IMR-90 (cell line): ENCODE measurements at regions not wholly inside any gene's neighbourhood (a gene's known extent, or its start where the extent isn't known, plus 50 kb on each side); places are given as distances from the start of the nearest gene placed in this dataset.
A peak's percentile ranks its signal among the peaks of the same experiment; 100 is the strongest.

ENCODE experiments used
- ATAC-seq: fragments of 200-7000 bp; cut with Tn5 transposase; 2 replicates; pipeline ENCODE4 v1.9.1; 2020; ENCODE audit warnings: low read depth, mild to moderate bottlenecking, moderate library complexity
- BruUV-seq: library from RNA; stranded (reverse); fragments of 400-500 nt; replicated peaks from 2 replicates; lab custom pipeline; 2021; lab: Mats Ljungman, UMichigan
- CTCF ChIA-PET: fragments of 300-600 bp; formaldehyde crosslinking; extraction: SDS; loops from one replicate; lab custom pipeline; 2021; ENCODE audit warnings: antibody characterized with exemption; lab: Yijun Ruan, JAX
- POLR2A ChIA-PET: fragments of 300-600 bp; sonication (Branson Sonifier 250); formaldehyde crosslinking; loops from one replicate; lab custom pipeline; 2022; ENCODE audit warnings: antibody characterized with exemption; ENCODE audit not compliant: unreplicated experiment; lab: Charles Lee
- DNase-seq: peaks from one replicate; pipeline ENCODE4 v3.0.0; 2013
- H2AFZ ChIP-seq: replicated peaks from 2 replicates; pipeline ENCODE3; 2013; ENCODE audit warnings: low read length, mild to moderate bottlenecking; ENCODE audit not compliant: poor library complexity
- H2AK5ac ChIP-seq: 2 replicates; pipeline ENCODE4 v1.6.1; 2013; ENCODE audit warnings: low read depth, low read length, inconsistent platforms
- H2AK9ac ChIP-seq: replicated peaks from 2 replicates; pipeline ENCODE3; 2013; ENCODE audit warnings: mild to moderate bottlenecking, low read depth, low read length, moderate library complexity; ENCODE audit not compliant: poor library complexity
- H2BK120ac ChIP-seq: 2 replicates; pipeline ENCODE4 v1.6.1; 2013; ENCODE audit warnings: low read depth, low read length, inconsistent platforms
- H2BK15ac ChIP-seq: 3 replicates; pipeline ENCODE4 v1.6.1; 2013; ENCODE audit warnings: low read depth, low read length, inconsistent platforms
- H2BK20ac ChIP-seq: 2 replicates; pipeline ENCODE4 v1.6.1; 2013; ENCODE audit warnings: low read depth, mild to moderate bottlenecking, inconsistent platforms, low read length, moderate library complexity
- H2BK5ac ChIP-seq: 2 replicates; pipeline ENCODE4 v1.6.1; 2013; ENCODE audit warnings: mild to moderate bottlenecking, low read depth, low read length, inconsistent platforms; ENCODE audit not compliant: poor library complexity, severe bottlenecking
- H3K14ac ChIP-seq: replicated peaks from 2 replicates; pipeline ENCODE4 v1.6.1; 2013; ENCODE audit warnings: low read depth, low read length, inconsistent platforms
- H3K18ac ChIP-seq: 2 replicates; pipeline ENCODE4 v1.6.1; 2013; ENCODE audit warnings: low read depth, low read length, control low read depth
- H3K23ac ChIP-seq: 2 replicates; pipeline ENCODE4 v1.6.1; 2013; ENCODE audit warnings: low read depth, low read length, inconsistent platforms
- H3K27ac ChIP-seq: 2 replicates; pipeline ENCODE4 v1.5.1; 2013; ENCODE audit warnings: mild to moderate bottlenecking, control low read depth, low read length; ENCODE audit not compliant: insufficient read depth
- H3K27me3 ChIP-seq: 2 replicates; pipeline ENCODE4 v1.6.1; 2013; ENCODE audit warnings: low read length; ENCODE audit not compliant: control insufficient read depth, insufficient read depth
- H3K36me3 ChIP-seq: 2 replicates; pipeline ENCODE4 v1.6.1; 2013; ENCODE audit warnings: low read length, mixed read lengths; ENCODE audit not compliant: control insufficient read depth, insufficient read depth
- H3K4ac ChIP-seq: 2 replicates; pipeline ENCODE4 v1.6.1; 2013; ENCODE audit warnings: low read depth, low read length, inconsistent platforms
- H3K4me1 ChIP-seq: 2 replicates; pipeline ENCODE4 v1.6.1; 2013; ENCODE audit warnings: low read length, mixed read lengths; ENCODE audit not compliant: control insufficient read depth, insufficient read depth
- H3K4me2 ChIP-seq: 2 replicates; pipeline ENCODE4 v1.6.1; 2013; ENCODE audit warnings: low read depth, mild to moderate bottlenecking, control low read depth, low read length, moderate library complexity
- H3K4me3 ChIP-seq: 2 replicates; pipeline ENCODE4 v1.5.1; 2013; ENCODE audit warnings: low read depth, mild to moderate bottlenecking, control low read depth, low read length, moderate library complexity; ENCODE audit not compliant: insufficient read depth
- H3K56ac ChIP-seq: 2 replicates; pipeline ENCODE4 v1.6.1; 2013; ENCODE audit warnings: low read length, inconsistent platforms; ENCODE audit not compliant: insufficient read depth; ENCODE audit errors: extremely low read depth
- H3K79me1 ChIP-seq, 2 experiments: 2 replicates each; pipeline ENCODE4 v1.6.1; 2013; ENCODE audit warnings: low read length in 2 of 2, inconsistent platforms in 1 of 2, low read depth in 1 of 2
- H3K9ac ChIP-seq: 2 replicates; pipeline ENCODE4 v1.6.1; 2013; ENCODE audit warnings: low read depth, low read length, control low read depth
- H3K9me1 ChIP-seq: 2 replicates; pipeline ENCODE4 v1.6.1; 2013; ENCODE audit warnings: low read length, inconsistent platforms; ENCODE audit not compliant: insufficient read depth
- H3K9me3 ChIP-seq: 2 replicates; pipeline ENCODE4 v1.6.1; 2013; ENCODE audit warnings: low read length; ENCODE audit not compliant: control insufficient read depth, insufficient read depth
- H4K20me1 ChIP-seq: 2 replicates; pipeline ENCODE4 v1.6.1; 2013; ENCODE audit warnings: low read length, inconsistent platforms; ENCODE audit not compliant: insufficient read depth
- H4K5ac ChIP-seq: 2 replicates; pipeline ENCODE4 v1.6.1; 2013; ENCODE audit warnings: mild to moderate bottlenecking, low read depth, low read length, control low read depth
- H4K8ac ChIP-seq, 2 experiments: 2 replicates each; pipeline ENCODE4 v1.6.1; 2013; ENCODE audit warnings: low read depth in 2 of 2, low read length in 2 of 2, control low read depth in 1 of 2, inconsistent platforms in 1 of 2
- H4K91ac ChIP-seq: 2 replicates; pipeline ENCODE4 v1.6.1; 2013; ENCODE audit warnings: low read depth, low read length, inconsistent platforms; ENCODE audit not compliant: insufficient read depth
- BHLHE40 ChIP-seq: fragments of 150-350 bp; IDR thresholded peaks from 2 replicates; pipeline ENCODE4 v1.6.1; 2016; ENCODE audit warnings: mild to moderate bottlenecking, low read depth, low read length
- CEBPB ChIP-seq: IDR thresholded peaks from 2 replicates; pipeline ENCODE4 v1.6.1; 2012; ENCODE audit warnings: low read depth, low read length, improper control_type of control experiment
- CHD1 ChIP-seq: IDR thresholded peaks from 2 replicates; pipeline ENCODE4 v1.6.1; 2012; ENCODE audit warnings: low read depth, low read length, improper control_type of control experiment
- CTCF ChIP-seq: conservative IDR thresholded peaks from 2 replicates; pipeline ENCODE4 v1.5.1; 2012; ENCODE audit warnings: mild to moderate bottlenecking, low read depth, low read length, improper control_type of control experiment
- ELK1 ChIP-seq: fragments of 150-350 bp; IDR thresholded peaks from 2 replicates; pipeline ENCODE4 v1.6.1; 2016; ENCODE audit warnings: low read depth, mild to moderate bottlenecking, low read length, moderate library complexity, borderline replicate concordance
- FOS ChIP-seq: fragments of 150-350 bp; IDR thresholded peaks from 2 replicates; pipeline ENCODE4 v1.6.1; 2016; ENCODE audit warnings: low read depth, low read length
- MAFK ChIP-seq: IDR thresholded peaks from 2 replicates; pipeline ENCODE4 v1.6.1; 2012; ENCODE audit warnings: low read depth, low read length, improper control_type of control experiment
- MAZ ChIP-seq: IDR thresholded peaks from 2 replicates; pipeline ENCODE4 v1.6.1; 2012; ENCODE audit warnings: low read depth, mild to moderate bottlenecking, low read length, improper control_type of control experiment, moderate library complexity, borderline replicate concordance
- MXI1 ChIP-seq: IDR thresholded peaks from 2 replicates; pipeline ENCODE4 v1.6.1; 2012; ENCODE audit warnings: low read depth, mild to moderate bottlenecking, low read length, moderate library complexity, borderline replicate concordance
- NFE2L2 ChIP-seq: fragments of 150-350 bp; IDR thresholded peaks from 2 replicates; pipeline ENCODE4 v1.6.1; 2016; ENCODE audit warnings: low read depth, mild to moderate bottlenecking, low read length
- RAD21 ChIP-seq: IDR thresholded peaks from 2 replicates; pipeline ENCODE4 v1.6.1; 2012; ENCODE audit warnings: low read length, improper control_type of control experiment
- RCOR1 ChIP-seq: IDR thresholded peaks from 2 replicates; pipeline ENCODE4 v1.6.1; 2012; ENCODE audit warnings: mild to moderate bottlenecking, low read length, improper control_type of control experiment; ENCODE audit not compliant: insufficient replicate concordance
- RFX5 ChIP-seq: IDR thresholded peaks from 2 replicates; pipeline ENCODE4 v1.8.0; 2012; ENCODE audit warnings: low read depth, mild to moderate bottlenecking, low read length, moderate library complexity
- SMC3 ChIP-seq: fragments of 150-350 bp; IDR thresholded peaks from 2 replicates; pipeline ENCODE4 v1.6.1; 2016; ENCODE audit warnings: low read depth, mild to moderate bottlenecking, antibody characterized with exemption, low read length, moderate library complexity
- USF2 ChIP-seq: fragments of 150-350 bp; IDR thresholded peaks from 2 replicates; pipeline ENCODE4 v1.6.1; 2017; ENCODE audit warnings: mild to moderate bottlenecking, antibody characterized with exemption, low read length, low read depth
- WGBS, 2 experiments: methylation state at CpG; one replicate each; pipeline versions ENCODE4 v1.1.5 to v1.1.7; 2013; ENCODE audit warnings: missing lambda C conversion rate in 2 of 2; ENCODE audit not compliant: insufficient read length in 1 of 2; ENCODE audit errors: extremely low coverage in 2 of 2; 5-methylcytosine and 5-hydroxymethylcytosine counted together
- dilution Hi-C: fragments of 300-500 bp; cut with HindIII; formaldehyde crosslinking; loops from one replicate; pipeline ENCODE4 v1.14.3; 2018; ENCODE audit warnings: low sequenced_read_pairs; ENCODE audit not compliant: unreplicated experiment
- in situ Hi-C: fragments of 300-500 bp; cut with MboI; formaldehyde crosslinking; loops from 3 replicates; pipeline ENCODE4 v1.14.3; 2019; ENCODE audit warnings: low sequenced_read_pairs, inconsistent platforms, mixed read lengths
- intact Hi-C: fragments of 100-400 bp; cut with micrococcal nuclease; formaldehyde crosslinking; loops from 2 replicates; pipeline ENCODE4 v1.10.0; 2022

GRCh38 chr13:44874176-44874575 is 115.1 kb downstream of the NUFIP1 start:
- POLR2A ChIA-PET, result no interaction called here
- Histone ChIP-seq H3K27ac (no peak overlapping the region), H2BK120ac (no peak overlapping the region), H2BK5ac (no peak overlapping the region), H3K4ac (no peak overlapping the region; the same call in 1 of the 2 replicates), H3K9ac (no peak overlapping the region), H3K27me3 (no peaks in the 10 kb centered on the region), H2BK15ac (no peak overlapping the region), H2AK9ac (no peak overlapping the region), H3K18ac (no peak overlapping the region), H3K9me3 (peaks cover 4% of the 10 kb centered on the region), H3K36me3 (no peaks in the 10 kb centered on the region), H4K5ac (no peak overlapping the region), H3K56ac (no peak overlapping the region), H3K14ac (no peak overlapping the region), H3K4me2 (no peak overlapping the region), H2AK5ac (no peak overlapping the region; the same call in 1 of the 2 replicates), H2BK20ac (no peak overlapping the region), H3K79me1 (no peaks in the 10 kb centered on the region), H3K23ac (no peak overlapping the region), H3K4me1 (no peaks in the 10 kb centered on the region), H2AFZ (peak overlapping the region; percentile 26), H4K8ac (no peak overlapping the region), H3K4me3 (no peak overlapping the region), H3K9me1 (no peaks in the 10 kb centered on the region; the same call in 1 of the 2 replicates), H4K91ac (no peak overlapping the region), H4K20me1 (no peaks in the 10 kb centered on the region)
- TF ChIP-seq BHLHE40, result no peak
- no peak for TF ChIP-seq MXI1
- no peak for TF ChIP-seq MAZ
- no peak for TF ChIP-seq SMC3
- TF ChIP-seq RAD21, result no peak
- TF ChIP-seq CEBPB, result no peak
- no peak for TF ChIP-seq CHD1
- TF ChIP-seq RFX5, result no peak
- no peak for TF ChIP-seq FOS
- no peak for TF ChIP-seq ELK1
- no peak for TF ChIP-seq NFE2L2
- no peak for TF ChIP-seq RCOR1
- no peak for TF ChIP-seq CTCF
- no peak for TF ChIP-seq MAFK
- TF ChIP-seq USF2, result no peak
- CTCF ChIA-PET, result no interaction called here
- intact Hi-C loops (loop anchor here (10.0 kb wide), 1 partner anchor 159 kb away; no protein-coding TSS in a partner anchor), in situ Hi-C loops (no loop called here), dilution Hi-C loops (no loop called here)
- 100% methylated on average over 3 of the region's 8 CpGs; no CpG with 5 or more reads in 1 of the 2 experiments for WGBS, 2 experiments
- no peak for ATAC-seq
- BruUV-seq, result no TSS peak
- DNase-seq, result no peak
